ENCODE measurements at regions not wholly inside any gene's neighbourhood (a gene's known extent, or its start where the extent isn't known, plus 50 kb on each side); places are given as distances from the start of the nearest gene placed in this dataset.
"Not testable (repeated sequence)": the region's sequence is repeated elsewhere in the genome, so short reads cannot be mapped to it uniquely, and the experiment has no call there.

- Mint-ChIP-seq H3K36me3 (no peaks in the 10 kb centered on the region), H3K9me3 (no peaks in the 10 kb centered on the region), H3K27ac (no peak overlapping the region)
- DNase-seq (ENCODE audit: low spot score in 2 of 2), result no peak
- ATAC-seq, result no peak
These were observed 717.9 kb upstream of the SLC8A1 start for GRCh38 chr2:41169744-41170143.

DNA sequence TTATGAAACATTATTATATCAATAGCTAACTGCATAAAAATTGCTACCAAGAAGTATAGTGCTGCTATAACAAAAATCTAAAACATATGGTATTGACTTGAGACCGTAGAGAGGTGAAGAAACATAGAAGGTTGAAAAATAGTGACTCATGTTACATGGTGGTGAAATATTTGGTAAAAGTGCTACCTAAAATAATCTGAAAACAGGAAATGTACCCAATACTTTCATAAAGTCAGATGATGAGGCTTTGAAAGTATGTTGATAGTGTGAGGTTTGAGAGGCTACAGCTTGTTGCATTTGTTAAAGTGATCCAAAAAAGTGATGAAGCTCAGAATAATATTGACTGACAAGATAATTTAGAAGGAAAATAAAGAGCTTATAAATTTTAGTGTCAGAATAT is 718.7 kb upstream of the SLC8A1 start:
- Mint-ChIP-seq H3K36me3 (no peaks in the 10 kb centered on the region), H3K27ac (no peak overlapping the region), H3K9me3 (no peaks in the 10 kb centered on the region)
- no peak for DNase-seq (ENCODE audit: low spot score in 2 of 2)
- no peak for ATAC-seq

DNA sequence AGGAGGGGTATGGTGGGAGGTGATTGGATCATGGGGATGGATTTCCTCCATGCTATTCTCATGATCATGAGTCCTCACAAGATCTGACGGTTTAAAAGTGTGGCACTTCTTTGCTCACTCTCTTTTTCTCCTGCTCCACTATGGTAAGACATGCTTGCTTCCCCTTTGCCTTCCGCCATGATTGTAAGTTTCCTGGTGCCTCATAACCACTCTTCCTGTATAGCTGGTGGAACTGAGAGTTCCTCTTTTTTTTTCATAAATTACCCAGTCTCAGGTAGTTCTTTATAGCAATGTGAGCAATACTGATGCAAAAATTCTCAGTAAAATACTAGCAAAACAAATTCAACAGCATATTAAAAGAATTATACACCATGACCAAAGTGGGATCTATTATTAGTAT is 728.5 kb upstream of the SLC8A1 start:
- no peak for DNase-seq (ENCODE audit: low spot score in 2 of 2)
- peaks cover 4 to 8% of the 10 kb centered on the region in 2 donors for H3K9me3 Mint-ChIP-seq
- no peak for ATAC-seq
- no peaks in the 10 kb centered on the region for H3K36me3 Mint-ChIP-seq
- no peak overlapping the region for H3K27ac Mint-ChIP-seq

DNA sequence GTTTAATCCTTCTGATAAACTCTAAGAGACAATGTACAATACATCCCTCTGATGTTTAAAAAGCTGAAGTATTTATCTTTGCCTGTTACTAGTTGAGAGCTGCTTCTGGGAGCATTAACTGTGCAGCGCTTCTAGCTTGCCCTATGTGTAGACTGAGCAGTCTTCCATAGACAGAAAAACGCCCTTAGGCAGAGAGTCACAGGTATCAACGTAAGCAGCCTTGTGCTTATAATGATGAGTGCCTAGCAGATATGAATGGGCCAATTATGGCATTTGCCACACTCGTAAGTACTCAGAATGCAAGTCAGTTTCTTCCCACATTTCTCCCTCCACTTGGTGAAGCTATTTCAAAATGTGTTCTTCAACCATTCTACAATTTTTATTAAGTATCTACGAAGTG is 731.1 kb upstream of the SLC8A1 start:
- Mint-ChIP-seq H3K36me3 (no peaks in the 10 kb centered on the region), H3K27ac (no peak overlapping the region), H3K9me3 (peaks cover 0 to 13% of the 10 kb centered on the region in 2 donors)
- no peak for DNase-seq (ENCODE audit: low spot score in 2 of 2)
- ATAC-seq, result no peak

DNA sequence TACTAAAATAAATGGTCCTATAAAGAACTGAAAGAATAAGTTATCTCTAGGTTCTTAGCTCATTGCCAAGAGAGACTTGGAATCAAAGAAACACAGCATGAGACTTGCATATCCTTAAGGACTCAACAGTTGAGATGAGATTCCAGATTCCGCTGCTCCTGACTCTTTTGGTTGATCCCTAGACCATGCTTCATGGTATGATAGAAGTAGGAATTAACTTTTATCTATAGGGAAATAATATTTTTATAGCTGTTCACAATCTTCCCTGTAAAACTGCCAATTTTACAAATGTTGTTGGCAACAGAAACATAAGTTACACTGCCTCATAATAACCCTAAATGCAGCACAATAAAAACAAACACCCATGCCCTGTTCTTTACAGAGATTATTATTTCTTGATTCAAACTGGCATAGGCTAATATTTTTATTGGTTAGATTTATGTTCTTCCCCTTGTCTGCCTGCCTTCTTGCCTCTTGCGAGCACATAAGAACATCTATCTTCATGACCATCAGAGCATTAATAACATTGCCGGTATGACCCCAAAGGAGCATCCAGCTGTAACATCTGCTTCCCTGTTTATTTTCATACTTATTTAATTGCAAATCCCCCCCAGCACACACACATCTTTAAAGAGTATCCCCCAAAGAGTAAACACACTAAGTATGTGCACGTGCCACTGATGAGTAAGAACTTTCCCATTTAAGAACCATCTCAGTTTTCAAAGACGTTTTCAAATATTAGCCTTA is 735.7 kb upstream of the SLC8A1 start:
- Mint-ChIP-seq H3K36me3 (no peaks in the 10 kb centered on the region), H3K27ac (no peak overlapping the region), H3K9me3 (peaks cover 0 to 4% of the 10 kb centered on the region in 2 donors)
- DNase-seq (ENCODE audit: low spot score in 2 of 2) (no peak), ATAC-seq (no peak)

- H3K27ac Mint-ChIP-seq, result no peak overlapping the region
- ATAC-seq (no peak), DNase-seq (ENCODE audit: low spot score in 2 of 2) (no peak)
- H3K36me3 Mint-ChIP-seq, result no peaks in the 10 kb centered on the region
- peaks cover 4 to 5% of the 10 kb centered on the region in 2 donors for H3K9me3 Mint-ChIP-seq
These were observed 742.3 kb upstream of the SLC8A1 start for GRCh38 chr2:41194230-41194629.

- no peaks in the 10 kb centered on the region for H3K36me3 Mint-ChIP-seq
- ATAC-seq (no peak), DNase-seq (ENCODE audit: low spot score in 2 of 2) (no peak)
- no peak overlapping the region for H3K27ac Mint-ChIP-seq
- peaks cover 4 to 12% of the 10 kb centered on the region in 2 donors for H3K9me3 Mint-ChIP-seq
These were observed 745.9 kb upstream of the SLC8A1 start for GRCh38 chr2:41197781-41198180.

DNA sequence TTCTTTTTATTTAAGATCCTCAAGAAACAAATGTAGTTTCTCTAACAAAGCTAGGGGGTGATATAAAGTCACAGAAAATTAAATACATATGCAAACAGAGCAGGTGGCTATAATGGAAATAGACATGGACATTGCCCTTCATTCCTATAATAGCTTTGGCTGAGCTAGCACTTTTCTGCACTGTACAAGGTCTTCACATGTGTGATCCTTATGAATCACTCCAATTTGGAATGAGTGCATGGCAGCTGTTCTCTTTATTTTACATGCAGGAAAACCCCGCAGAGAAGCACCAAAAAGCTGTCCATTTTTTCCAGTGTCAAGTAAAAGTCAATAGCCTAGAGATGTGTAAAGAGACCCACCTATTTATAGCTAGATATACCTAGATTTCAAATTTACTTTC is 747.4 kb upstream of the SLC8A1 start:
- DNase-seq (ENCODE audit: low spot score in 2 of 2), result no peak
- ATAC-seq, result no peak
- H3K36me3 Mint-ChIP-seq, result no peaks in the 10 kb centered on the region
- no peak overlapping the region for H3K27ac Mint-ChIP-seq
- H3K9me3 Mint-ChIP-seq, result peaks cover 4 to 12% of the 10 kb centered on the region in 2 donors

DNA sequence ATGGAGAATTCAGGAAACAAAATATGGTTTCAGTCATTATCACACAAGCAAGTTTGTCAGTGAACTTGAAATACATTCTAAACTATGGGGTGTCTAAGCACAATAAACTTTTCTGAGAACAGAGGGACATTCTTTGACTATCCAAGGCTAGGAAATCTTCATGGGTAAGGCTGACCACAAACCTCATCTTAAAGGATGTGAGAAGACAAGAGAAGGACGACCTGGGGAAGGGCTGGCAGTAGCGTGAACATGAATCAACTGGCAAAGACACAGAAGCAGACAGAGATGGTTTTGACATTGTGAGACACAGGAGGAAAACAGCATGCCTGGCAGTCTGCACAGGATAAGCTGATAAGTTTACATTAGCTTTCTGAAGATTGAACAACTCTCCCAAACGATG is 752.4 kb upstream of the SLC8A1 start:
- DNase-seq (ENCODE audit: low spot score in 2 of 2) (no peak), ATAC-seq (no peak)
- H3K36me3 Mint-ChIP-seq, result no peaks in the 10 kb centered on the region
- H3K9me3 Mint-ChIP-seq, result peaks cover 0 to 12% of the 10 kb centered on the region in 2 donors
- H3K27ac Mint-ChIP-seq, result no peak overlapping the region

- Mint-ChIP-seq H3K36me3 (no peaks in the 10 kb centered on the region), H3K27ac (no peak overlapping the region), H3K9me3 (peaks cover 4 to 14% of the 10 kb centered on the region in 2 donors)
- ATAC-seq (no peak), DNase-seq (ENCODE audit: low spot score in 2 of 2) (no peak)
These were observed 754.1 kb upstream of the SLC8A1 start for GRCh38 chr2:41206004-41206403.

GRCh38 chr2:41207578-41207977 is 755.7 kb upstream of the SLC8A1 start:
- Mint-ChIP-seq H3K36me3 (no peaks in the 10 kb centered on the region), H3K9me3 (peaks cover 4 to 10% of the 10 kb centered on the region in 2 donors), H3K27ac (no peak overlapping the region)
- ATAC-seq (no peak), DNase-seq (ENCODE audit: low spot score in 2 of 2) (no peak)

GRCh38 chr2:41210030-41210429 is 758.1 kb upstream of the SLC8A1 start:
- not testable (repeated sequence) for H3K27ac Mint-ChIP-seq; H3K36me3 Mint-ChIP-seq; DNase-seq (ENCODE audit: low spot score in 2 of 2); ATAC-seq
- H3K9me3 Mint-ChIP-seq, result peaks cover 13 to 18% of the 10 kb centered on the region in 2 donors

- DNase-seq (ENCODE audit: low spot score in 2 of 2) (no peak), ATAC-seq (no peak)
- Mint-ChIP-seq H3K9me3 (peaks cover 18 to 33% of the 10 kb centered on the region in 2 donors), H3K27ac (no peak overlapping the region), H3K36me3 (no peaks in the 10 kb centered on the region)
These were observed 765.1 kb upstream of the SLC8A1 start for GRCh38 chr2:41216978-41217377.

GRCh38 chr2:41222593-41222992 is 770.7 kb upstream of the SLC8A1 start:
- H3K36me3 Mint-ChIP-seq, result no peaks in the 10 kb centered on the region
- no peak overlapping the region for H3K27ac Mint-ChIP-seq
- ATAC-seq (no peak), DNase-seq (ENCODE audit: low spot score in 2 of 2) (no peak)
- H3K9me3 Mint-ChIP-seq, result peaks cover 4 to 23% of the 10 kb centered on the region in 2 donors

- Mint-ChIP-seq H3K36me3 (no peaks in the 10 kb centered on the region), H3K9me3 (peaks cover 16 to 21% of the 10 kb centered on the region in 2 donors), H3K27ac (no peak overlapping the region)
- ATAC-seq (no peak), DNase-seq (ENCODE audit: low spot score in 2 of 2) (no peak)
These were observed 782.2 kb upstream of the SLC8A1 start for GRCh38 chr2:41234093-41234492.

GRCh38 chr2:41241325-41242000 is 789.6 kb upstream of the SLC8A1 start:
- Mint-ChIP-seq H3K9me3 (peaks cover 8 to 11% of the 10 kb centered on the region in 2 donors), H3K27ac (no peak overlapping the region), H3K36me3 (peaks cover 0 to 6% of the 10 kb centered on the region in 2 donors)
- DNase-seq (ENCODE audit: low spot score in 2 of 2) (no peak), ATAC-seq (no peak)

GRCh38 chr2:41242001-41242331 is 790.1 kb upstream of the SLC8A1 start:
- no peak overlapping the region for H3K27ac Mint-ChIP-seq
- DNase-seq (ENCODE audit: low spot score in 2 of 2) (no peak), ATAC-seq (no peak)
- peaks cover 8 to 11% of the 10 kb centered on the region in 2 donors for H3K9me3 Mint-ChIP-seq
- H3K36me3 Mint-ChIP-seq, result peaks cover 0 to 6% of the 10 kb centered on the region in 2 donors
